OCI-M1 (cell line): ENCODE measurements at regions not wholly inside any gene's neighbourhood (a gene's known extent, or its start where the extent isn't known, plus 50 kb on each side); places are given as distances from the start of the nearest gene placed in this dataset.

ENCODE experiments used
- DNase-seq: peaks from one replicate; lab custom pipeline; 2025; lab: John Stamatoyannopoulos, UW

- DNase-seq = no peak
Observed at GRCh38 chr1:94617134-94617805, 75.7 kb upstream of the F3 start.

GRCh38 chr1:94616506-94616905, 74.9 kb upstream of the F3 start:
- no peak for DNase-seq

- DNase-seq = no peak
Observed at GRCh38 chr1:94614996-94615395, 73.4 kb upstream of the F3 start.

GRCh38 chr1:94614168-94614815, 72.7 kb upstream of the F3 start:
- no peak for DNase-seq

GRCh38 chr1:94612525-94613204, 71.1 kb upstream of the F3 start:
- peak; percentile 68 for DNase-seq

- no peak for DNase-seq
Observed at GRCh38 chr1:94611681-94612475, 70.3 kb upstream of the F3 start.

GRCh38 chr1:94609619-94610018, 68.1 kb upstream of the F3 start:
- no peak for DNase-seq

GRCh38 chr1:94608852-94609530, 67.4 kb upstream of the F3 start:
- no peak for DNase-seq

- no peak for DNase-seq
Observed at GRCh38 chr1:94608142-94608851, 66.7 kb upstream of the F3 start.

- DNase-seq = no peak
Observed at GRCh38 chr1:94607398-94607797, 65.8 kb upstream of the F3 start.

GRCh38 chr1:94606471-94606870, 64.9 kb upstream of the F3 start:
- DNase-seq = no peak

GRCh38 chr1:94603663-94604062, 62.1 kb upstream of the F3 start:
- no peak for DNase-seq

- DNase-seq = no peak
Observed at GRCh38 chr1:94602802-94603625, 61.5 kb upstream of the F3 start.

- peak; percentile 70 for DNase-seq
Observed at GRCh38 chr1:94602316-94602715, 60.8 kb upstream of the F3 start.

GRCh38 chr1:94600556-94600955, 59.0 kb upstream of the F3 start:
- no peak for DNase-seq

GRCh38 chr1:94599095-94599813, 57.7 kb upstream of the F3 start:
- DNase-seq = no peak

GRCh38 chr1:94597701-94598100, 56.1 kb upstream of the F3 start:
- no peak for DNase-seq

- DNase-seq = no peak
Observed at GRCh38 chr1:94596260-94596659, 54.7 kb upstream of the F3 start.

- no peak for DNase-seq
Observed at GRCh38 chr1:94595658-94596057, 54.1 kb upstream of the F3 start.

GRCh38 chr1:94593611-94594010, 52.1 kb upstream of the F3 start:
- DNase-seq = no peak
